Smooth muscle cell (in vitro differentiated cells): ENCODE measurements at regions not wholly inside any gene's neighbourhood (a gene's known extent, or its start where the extent isn't known, plus 50 kb on each side); places are given as distances from the start of the nearest gene placed in this dataset.

ENCODE experiments used
- DNase-seq: peaks from one replicate; lab custom pipeline; 2025; ENCODE audit not compliant: unreplicated experiment; lab: John Stamatoyannopoulos, UW
- H2AFZ ChIP-seq: fragments of 200-600 bp; sonication (generic); 2 replicates; pipeline ENCODE4 v1.6.0; 2016; ENCODE audit warnings: antibody characterized with exemption, low read depth, mild to moderate bottlenecking
- H3F3A ChIP-seq: fragments of 200-600 bp; sonication (generic); 2 replicates; pipeline ENCODE4 v1.6.0; 2017; ENCODE audit warnings: antibody characterized with exemption, low read depth
- H3K27ac ChIP-seq: fragments of 200-600 bp; sonication (generic); 2 replicates; pipeline ENCODE4 v1.5.1; 2016; ENCODE audit warnings: low read depth, mild to moderate bottlenecking
- H3K27me3 ChIP-seq: fragments of 200-600 bp; sonication (generic); 2 replicates; pipeline ENCODE4 v1.6.1; 2016; ENCODE audit warnings: low read depth, mild to moderate bottlenecking
- H3K36me3 ChIP-seq: fragments of 200-600 bp; sonication (generic); 2 replicates; pipeline ENCODE4 v1.5.1; 2016; ENCODE audit warnings: low read depth
- H3K4me1 ChIP-seq: fragments of 200-600 bp; sonication (generic); 2 replicates; pipeline ENCODE4 v1.5.1; 2016; ENCODE audit warnings: low read depth
- H3K4me2 ChIP-seq: fragments of 200-600 bp; sonication (generic); 2 replicates; pipeline ENCODE4 v1.6.0; 2016; ENCODE audit warnings: mild to moderate bottlenecking
- H3K4me3 ChIP-seq: fragments of 200-600 bp; sonication (generic); 2 replicates; pipeline ENCODE4 v1.5.1; 2016; ENCODE audit warnings: mild to moderate bottlenecking
- H3K79me2 ChIP-seq: fragments of 200-600 bp; sonication (generic); 2 replicates; pipeline ENCODE4 v1.6.0; 2016; ENCODE audit warnings: low read depth, mild to moderate bottlenecking
- H3K9ac ChIP-seq: fragments of 200-600 bp; sonication (generic); 2 replicates; pipeline ENCODE4 v1.6.0; 2016; ENCODE audit warnings: low read depth
- H3K9me3 ChIP-seq: fragments of 200-600 bp; sonication (generic); replicated peaks from 2 replicates; pipeline ENCODE4 v1.5.1; 2016; ENCODE audit warnings: low read depth
- H4K20me1 ChIP-seq: fragments of 200-600 bp; sonication (generic); 2 replicates; pipeline ENCODE4 v1.6.0; 2016; ENCODE audit warnings: low read depth
- CTCF ChIP-seq: fragments of 200-600 bp; sonication (generic); IDR thresholded peaks from 2 replicates; pipeline ENCODE4 v1.5.1; 2017; ENCODE audit warnings: borderline replicate concordance, mild to moderate bottlenecking, antibody characterized with exemption; ENCODE audit not compliant: insufficient read depth, poor library complexity, severe bottlenecking
- WGBS: methylation state at CpG from one replicate; pipeline ENCODE4 v1.1.7; 2016; ENCODE audit warnings: low lambda C conversion rate; 5-methylcytosine and 5-hydroxymethylcytosine counted together

GRCh38 chr7:31411416-31411815 is 70.9 kb upstream of the NEUROD6 start:
- Histone ChIP-seq H4K20me1 (no peaks in the 10 kb centered on the region), H3K9me3 (no peaks in the 10 kb centered on the region), H3K4me2 (no peak overlapping the region), H3K9ac (no peak overlapping the region), H3K27ac (no peak overlapping the region), H2AFZ (no peak overlapping the region), H3K4me1 (no peaks in the 10 kb centered on the region), H3K79me2 (no peaks in the 10 kb centered on the region), H3K27me3 (no peaks in the 10 kb centered on the region), H3F3A (no peaks in the 10 kb centered on the region), H3K4me3 (no peak overlapping the region), H3K36me3 (no peaks in the 10 kb centered on the region)
- TF ChIP-seq CTCF: no peak
- 94% methylated on average over 1 of the region's 1 CpG for WGBS
- DNase-seq: no peak

GRCh38 chr7:31413766-31414165 is 73.2 kb upstream of the NEUROD6 start:
- H3K9me3 ChIP-seq: no peaks in the 10 kb centered on the region
- no peak for TF ChIP-seq CTCF
- H3K79me2 ChIP-seq: no peaks in the 10 kb centered on the region
- H3K9ac ChIP-seq: no peak overlapping the region
- H3K4me2 ChIP-seq: no peak overlapping the region
- H3K4me1 ChIP-seq: no peaks in the 10 kb centered on the region
- H3K4me3 ChIP-seq: no peak overlapping the region
- no peak overlapping the region for H2AFZ ChIP-seq
- no peaks in the 10 kb centered on the region for H3K36me3 ChIP-seq
- no peaks in the 10 kb centered on the region for H3K27me3 ChIP-seq
- no peaks in the 10 kb centered on the region for H4K20me1 ChIP-seq
- no peaks in the 10 kb centered on the region for H3F3A ChIP-seq
- 92% methylated on average over 1 of the region's 1 CpG for WGBS
- no peak for DNase-seq
- H3K27ac ChIP-seq: no peak overlapping the region

- H3F3A ChIP-seq: no peaks in the 10 kb centered on the region
- DNase-seq: no peak
- H3K27me3 ChIP-seq: no peaks in the 10 kb centered on the region
- no peaks in the 10 kb centered on the region for H3K79me2 ChIP-seq
- H3K4me2 ChIP-seq: no peak overlapping the region
- H3K4me1 ChIP-seq: no peaks in the 10 kb centered on the region
- H3K4me3 ChIP-seq: no peak overlapping the region
- no peak overlapping the region for H3K27ac ChIP-seq
- WGBS: 91% methylated on average over 5 of the region's 5 CpGs
- no peak overlapping the region for H2AFZ ChIP-seq
- H4K20me1 ChIP-seq: no peaks in the 10 kb centered on the region
- no peak overlapping the region for H3K9ac ChIP-seq
- TF ChIP-seq CTCF: no peak
- H3K36me3 ChIP-seq: no peaks in the 10 kb centered on the region
- no peaks in the 10 kb centered on the region for H3K9me3 ChIP-seq
Observed at GRCh38 chr7:31416381-31416870, 75.9 kb upstream of the NEUROD6 start.

GRCh38 chr7:31418928-31419327 is 78.4 kb upstream of the NEUROD6 start:
- Histone ChIP-seq H3K79me2 (no peaks in the 10 kb centered on the region), H2AFZ (no peak overlapping the region), H4K20me1 (no peaks in the 10 kb centered on the region), H3K36me3 (no peaks in the 10 kb centered on the region), H3K4me1 (no peaks in the 10 kb centered on the region), H3F3A (no peaks in the 10 kb centered on the region), H3K27me3 (peaks cover 7% of the 10 kb centered on the region), H3K4me2 (no peak overlapping the region), H3K27ac (no peak overlapping the region), H3K9ac (no peak overlapping the region), H3K4me3 (no peak overlapping the region), H3K9me3 (no peaks in the 10 kb centered on the region)
- TF ChIP-seq CTCF: no peak
- 88% methylated on average over 2 of the region's 2 CpGs for WGBS
- no peak for DNase-seq
